ACC112 (cell line): ENCODE measurements at regions not wholly inside any gene's neighbourhood (a gene's known extent, or its start where the extent isn't known, plus 50 kb on each side); places are given as distances from the start of the nearest gene placed in this dataset.

ENCODE experiments used
- H2AFZ ChIP-seq: fragments of 200-600 bp; sonication (generic); one replicate; pipeline ENCODE4 v1.6.0; 2017; ENCODE audit warnings: antibody characterized with exemption, low read length; ENCODE audit not compliant: unreplicated experiment
- H3K27ac ChIP-seq: fragments of 200-600 bp; sonication (generic); 2 replicates; pipeline ENCODE4 v1.5.1; 2014; ENCODE audit warnings: low read depth, mild to moderate bottlenecking, antibody characterized with exemption, low read length, moderate library complexity
- H3K27me3 ChIP-seq: fragments of 200-600 bp; sonication (generic); 2 replicates; pipeline ENCODE4 v1.6.1; 2014; ENCODE audit warnings: mild to moderate bottlenecking, antibody characterized with exemption, low read length, moderate library complexity, mixed read lengths; ENCODE audit not compliant: insufficient read depth
- H3K36me3 ChIP-seq: fragments of 200-600 bp; sonication (generic); 2 replicates; pipeline ENCODE4 v1.6.1; 2016; ENCODE audit warnings: mild to moderate bottlenecking, antibody characterized with exemption, low read length, moderate library complexity, mixed read lengths; ENCODE audit not compliant: insufficient read depth
- H3K4me1 ChIP-seq: fragments of 200-600 bp; sonication (generic); one replicate; pipeline ENCODE4 v1.6.1; 2016; ENCODE audit warnings: low read length, mixed read lengths; ENCODE audit not compliant: insufficient read depth, unreplicated experiment, control insufficient read depth
- H3K4me3 ChIP-seq: fragments of 200-600 bp; sonication (generic); 2 replicates; pipeline ENCODE4 v1.5.1; 2014; ENCODE audit warnings: mild to moderate bottlenecking, low read depth, low read length
- H3K79me2 ChIP-seq: fragments of 200-600 bp; sonication (generic); one replicate; pipeline ENCODE4 v1.6.0; 2016; ENCODE audit warnings: low read length; ENCODE audit not compliant: control insufficient read depth, unreplicated experiment, insufficient read depth

GRCh38 chr1:221801773-221802516, 60.1 kb upstream of the DUSP10 start:
- H2AFZ ChIP-seq: no peak overlapping the region
- no peak overlapping the region for H3K27ac ChIP-seq
- H3K79me2 ChIP-seq: no peaks in the 10 kb centered on the region
- no peaks in the 10 kb centered on the region for H3K36me3 ChIP-seq
- H3K27me3 ChIP-seq: no peaks in the 10 kb centered on the region
- no peak overlapping the region for H3K4me3 ChIP-seq
- H3K4me1 ChIP-seq: peaks cover 15% of the 10 kb centered on the region

GRCh38 chr1:221801251-221801661, 59.4 kb upstream of the DUSP10 start:
- peaks cover 15% of the 10 kb centered on the region for H3K4me1 ChIP-seq
- H3K79me2 ChIP-seq: no peaks in the 10 kb centered on the region
- no peak overlapping the region for H3K27ac ChIP-seq
- no peak overlapping the region for H3K4me3 ChIP-seq
- no peaks in the 10 kb centered on the region for H3K36me3 ChIP-seq
- no peak overlapping the region for H2AFZ ChIP-seq
- H3K27me3 ChIP-seq: no peaks in the 10 kb centered on the region

- Histone ChIP-seq H3K27me3 (no peaks in the 10 kb centered on the region), H3K79me2 (no peaks in the 10 kb centered on the region), H3K4me3 (no peak overlapping the region), H3K36me3 (no peaks in the 10 kb centered on the region), H3K27ac (no peak overlapping the region), H2AFZ (no peak overlapping the region), H3K4me1 (peaks cover 15% of the 10 kb centered on the region)
Observed at GRCh38 chr1:221800831-221801230, 58.9 kb upstream of the DUSP10 start.

GRCh38 chr1:221797506-221797905, 55.6 kb upstream of the DUSP10 start:
- Histone ChIP-seq H3K79me2 (no peaks in the 10 kb centered on the region), H3K4me1 (peaks cover 8% of the 10 kb centered on the region), H3K4me3 (no peak overlapping the region), H3K27me3 (no peaks in the 10 kb centered on the region), H2AFZ (no peak overlapping the region), H3K27ac (no peak overlapping the region), H3K36me3 (no peaks in the 10 kb centered on the region)

GRCh38 chr1:221796700-221797099, 54.8 kb upstream of the DUSP10 start:
- H2AFZ ChIP-seq: no peak overlapping the region
- H3K27ac ChIP-seq: no peak overlapping the region
- no peak overlapping the region for H3K4me3 ChIP-seq
- H3K36me3 ChIP-seq: no peaks in the 10 kb centered on the region
- no peaks in the 10 kb centered on the region for H3K27me3 ChIP-seq
- H3K79me2 ChIP-seq: no peaks in the 10 kb centered on the region
- no peaks in the 10 kb centered on the region for H3K4me1 ChIP-seq

GRCh38 chr1:221795380-221795779, 53.5 kb upstream of the DUSP10 start:
- Histone ChIP-seq H3K36me3 (no peaks in the 10 kb centered on the region), H3K4me3 (no peak overlapping the region), H3K4me1 (no peaks in the 10 kb centered on the region), H3K27ac (no peak overlapping the region), H3K27me3 (no peaks in the 10 kb centered on the region), H3K79me2 (no peaks in the 10 kb centered on the region), H2AFZ (no peak overlapping the region)

- Histone ChIP-seq H3K27ac (no peak overlapping the region), H3K27me3 (no peaks in the 10 kb centered on the region), H2AFZ (no peak overlapping the region), H3K4me1 (no peaks in the 10 kb centered on the region), H3K79me2 (no peaks in the 10 kb centered on the region), H3K36me3 (no peaks in the 10 kb centered on the region), H3K4me3 (no peak overlapping the region)
Observed at GRCh38 chr1:221794935-221795334, 53.0 kb upstream of the DUSP10 start.

GRCh38 chr1:221794079-221794670, 52.3 kb upstream of the DUSP10 start:
- Histone ChIP-seq H3K4me1 (no peaks in the 10 kb centered on the region), H3K27ac (no peak overlapping the region), H3K36me3 (no peaks in the 10 kb centered on the region), H3K79me2 (no peaks in the 10 kb centered on the region), H3K27me3 (no peaks in the 10 kb centered on the region), H2AFZ (no peak overlapping the region), H3K4me3 (no peak overlapping the region)

- H3K27me3 ChIP-seq: no peaks in the 10 kb centered on the region
- H2AFZ ChIP-seq: no peak overlapping the region
- H3K79me2 ChIP-seq: no peaks in the 10 kb centered on the region
- no peaks in the 10 kb centered on the region for H3K4me1 ChIP-seq
- H3K4me3 ChIP-seq: no peak overlapping the region
- no peaks in the 10 kb centered on the region for H3K36me3 ChIP-seq
- no peak overlapping the region for H3K27ac ChIP-seq
Observed at GRCh38 chr1:221793439-221794078, 51.7 kb upstream of the DUSP10 start.

GRCh38 chr1:221791846-221792245, 50.0 kb upstream of the DUSP10 start:
- no peak overlapping the region for H2AFZ ChIP-seq
- no peaks in the 10 kb centered on the region for H3K36me3 ChIP-seq
- no peaks in the 10 kb centered on the region for H3K79me2 ChIP-seq
- no peak overlapping the region for H3K27ac ChIP-seq
- H3K27me3 ChIP-seq: no peaks in the 10 kb centered on the region
- no peaks in the 10 kb centered on the region for H3K4me1 ChIP-seq
- no peak overlapping the region for H3K4me3 ChIP-seq
